ENCODE measurements at regions not wholly inside any gene's neighbourhood (a gene's known extent, or its start where the extent isn't known, plus 50 kb on each side); places are given as distances from the start of the nearest gene placed in this dataset.

DNA sequence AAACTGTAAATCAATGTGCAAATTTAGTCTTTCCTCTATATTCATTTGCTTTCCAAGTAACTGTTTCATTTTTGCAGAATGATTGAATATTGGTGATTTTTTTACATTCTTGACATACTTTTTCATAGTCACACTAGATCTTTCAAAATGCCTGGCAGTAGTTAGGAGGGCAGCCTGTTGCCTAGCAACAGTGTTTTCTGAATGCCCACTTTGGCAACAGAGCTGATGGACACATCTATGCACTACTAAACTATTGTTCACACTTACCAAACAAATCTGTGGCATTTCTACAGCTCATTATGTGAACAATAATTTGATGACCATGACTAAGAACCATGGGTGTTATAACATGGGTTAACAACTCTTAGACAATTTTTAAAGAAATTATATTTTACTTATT lies 438.0 kb upstream of the IMPG1 start:
- TF ChIP-seq POLR2A (IDR thresholded peaks at IDR 0.05; ENCODE audit: low read depth, low read length) (no peak), POLR2AphosphoS5 (IDR thresholded peaks at IDR 0.05; ENCODE audit: low read depth, low read length) (no peak)
